K562 (cell line): ENCODE measurements at regions not wholly inside any gene's neighbourhood (a gene's known extent, or its start where the extent isn't known, plus 50 kb on each side); places are given as distances from the start of the nearest gene placed in this dataset.

ENCODE experiments used
- ATAC-seq: fragments of 200-7000 bp; cut with Tn5 transposase; 3 replicates; pipeline ENCODE4 v1.9.1; 2020; ENCODE audit warnings: moderate library complexity
- BruUV-seq: library from RNA; stranded (reverse); fragments of 400-500 nt; replicated peaks from 2 replicates; lab custom pipeline; 2021; lab: Mats Ljungman, UMichigan
- CTCF ChIA-PET: fragments of 300-600 bp; formaldehyde crosslinking; extraction: SDS; loops from one replicate; lab custom pipeline; 2021; ENCODE audit warnings: low intra/inter-chr PET ratio; lab: Yijun Ruan, JAX
- POLR2A ChIA-PET: fragments of 300-600, 350-650 bp; sonication (Branson Sonifier 250); formaldehyde crosslinking; extraction: SDS; loops from one replicate; lab custom pipeline; 2021; ENCODE audit warnings: antibody characterized with exemption, inconsistent platforms; lab: Yijun Ruan, JAX
- DNase-seq, 4 experiments: peaks; one replicate each; pipeline versions ENCODE4 v3.0.0 to v3.0.0-alpha.2; 2011 to 2018; ENCODE audit warnings: low spot score in 3 of 4, mixed read lengths in 3 of 4; ENCODE audit errors: extremely low read depth in 1 of 4
- FAIRE-seq: peaks from 2 replicates; lab custom pipeline; 2011; peaks lifted over from hg19 to GRCh38; lab: Jason Lieb, UNC
- H2AFZ ChIP-seq: 2 replicates; pipeline ENCODE4 v1.6.0; 2011; ENCODE audit warnings: low read depth, low read length, control low read depth, inconsistent platforms
- H3K27ac ChIP-seq: fragments of 200-600 bp; 3 replicates; pipeline ENCODE4 v1.8.0; 2011; ENCODE audit warnings: low read depth, mild to moderate bottlenecking, control low read depth, inconsistent platforms, low read length, moderate library complexity, mixed read lengths; ENCODE audit errors: extremely low read depth
- H3K27me3 ChIP-seq, 2 experiments: fragments of 300-600 bp in 1 of 2; 2 replicates in 1 of 2; 3 replicates in 1 of 2; pipeline versions ENCODE4 v1.6.0 to v1.8.0; 2011; ENCODE audit warnings: inconsistent platforms in 2 of 2, low read length in 2 of 2, mild to moderate bottlenecking in 1 of 2, mixed read lengths in 1 of 2, moderate library complexity in 1 of 2; ENCODE audit not compliant: control insufficient read depth in 2 of 2, insufficient read depth in 2 of 2
- H3K36me3 ChIP-seq: fragments of 300-600 bp; 3 replicates; pipeline ENCODE4 v1.8.0; 2011; ENCODE audit warnings: mild to moderate bottlenecking, low read length, inconsistent platforms; ENCODE audit not compliant: control insufficient read depth, insufficient read depth
- H3K4me1 ChIP-seq, 2 experiments: fragments of 200-600 bp in 1 of 2; replicated peaks in 1 of 2; 2 replicates in 1 of 2; 3 replicates in 1 of 2; pipeline versions ENCODE4 v1.5.1 to v1.8.0; 2011; ENCODE audit warnings: inconsistent platforms in 2 of 2, low read length in 2 of 2, mild to moderate bottlenecking in 1 of 2, mixed read lengths in 1 of 2, moderate library complexity in 1 of 2; ENCODE audit not compliant: control insufficient read depth in 2 of 2, insufficient read depth in 2 of 2
- H3K4me2 ChIP-seq: 2 replicates; pipeline ENCODE4 v1.6.1; 2011; ENCODE audit warnings: low read length, control low read depth, inconsistent platforms, mixed read lengths; ENCODE audit not compliant: insufficient read depth
- H3K4me3 ChIP-seq: fragments of 200-600 bp; sonication (generic), shearing (Covaris generic); 2 replicates; pipeline ENCODE4 v1.5.1; 2016; ENCODE audit warnings: control low read depth, inconsistent platforms
- H3K79me2 ChIP-seq: fragments of 200-600 bp; 3 replicates; pipeline ENCODE4 v1.8.0; 2011; ENCODE audit warnings: low read length, inconsistent platforms; ENCODE audit not compliant: control insufficient read depth, insufficient read depth
- H3K9ac ChIP-seq, 2 experiments: 2 replicates each; pipeline versions ENCODE4 v1.6.0 to v1.6.1; 2011; ENCODE audit warnings: low read depth in 2 of 2, low read length in 2 of 2, control low read depth in 1 of 2, inconsistent platforms in 1 of 2, mild to moderate bottlenecking in 1 of 2, mixed read lengths in 1 of 2; ENCODE audit not compliant: insufficient read depth in 1 of 2
- H3K9me1 ChIP-seq: one replicate; pipeline ENCODE4 v1.6.0; 2011; ENCODE audit warnings: inconsistent platforms, mild to moderate bottlenecking, low read length, moderate library complexity; ENCODE audit not compliant: control insufficient read depth, insufficient read depth
- H3K9me3 ChIP-seq: replicated peaks from 2 replicates; pipeline ENCODE4 v1.5.1; 2011; ENCODE audit warnings: low read depth, low read length, inconsistent platforms; ENCODE audit not compliant: control insufficient read depth, insufficient read depth
- H4K20me1 ChIP-seq: replicated peaks from 2 replicates; pipeline ENCODE4 v1.6.1; 2011; ENCODE audit warnings: low read length, inconsistent platforms, mixed read lengths; ENCODE audit not compliant: control insufficient read depth, insufficient read depth
- CHAMP1 ChIP-seq: fragments of 450-650 bp; IDR thresholded peaks from 2 replicates; pipeline ENCODE4 v1.6.1; 2016; ENCODE audit warnings: mild to moderate bottlenecking
- DIDO1 ChIP-seq: fragments of 450-650 bp; IDR thresholded peaks from 2 replicates; pipeline ENCODE4 v1.6.1; 2016; ENCODE audit warnings: low read depth, missing biosample characterization, missing genetic modification characterization
- E2F4 ChIP-seq: sonication (generic); formaldehyde crosslinking; IDR thresholded peaks from 2 replicates; pipeline ENCODE4 v1.8.0; 2022; ENCODE audit warnings: mild to moderate bottlenecking, low read depth, missing genetic modification reagents
- GABPB2 ChIP-seq: fragments of 250-450 bp; sonication (Bioruptor Pico); conservative IDR thresholded peaks from 2 replicates; pipeline ENCODE4 v1.5.1; 2021; ENCODE audit warnings: mild to moderate bottlenecking
- MEF2D ChIP-seq: conservative IDR thresholded peaks from 2 replicates; pipeline ENCODE4 v1.6.1; 2016; ENCODE audit warnings: low read depth, missing genetic modification characterization, missing compliant biosample characterization
- NCOA2 ChIP-seq, 2 experiments: fragments of 450-650 bp; IDR thresholded peaks; 2 replicates each; pipeline ENCODE4 v1.6.1; 2018; ENCODE audit warnings: mild to moderate bottlenecking in 2 of 2, moderate library complexity in 1 of 2; ENCODE audit not compliant: partially characterized antibody in 2 of 2
- SNIP1 ChIP-seq: fragments of 450-650 bp; IDR thresholded peaks from 2 replicates; pipeline ENCODE4 v1.7.1; 2017; ENCODE audit warnings: low read depth, mild to moderate bottlenecking
- ZNF146 ChIP-seq: IDR thresholded peaks from one replicate; pipeline ENCODE4 v1.6.1; 2018; ENCODE audit warnings: missing compliant biosample characterization; ENCODE audit not compliant: unreplicated experiment
- ZNF280A ChIP-seq: fragments of 450-650 bp; IDR thresholded peaks from 2 replicates; pipeline ENCODE4 v1.6.1; 2018; ENCODE audit warnings: mild to moderate bottlenecking, low read depth; ENCODE audit not compliant: partially characterized antibody
- ZNF449 ChIP-seq: fragments of 250-450 bp; sonication (Bioruptor Pico); IDR thresholded peaks from 2 replicates; pipeline ENCODE4 v1.8.0; 2022; ENCODE audit warnings: moderate library complexity, mild to moderate bottlenecking, inconsistent platforms
- ZNF778 ChIP-seq: fragments of 450-650 bp; formaldehyde crosslinking; IDR thresholded peaks from 2 replicates; pipeline ENCODE4 v1.4.0; 2020; ENCODE audit warnings: mild to moderate bottlenecking, moderate library complexity
- WGBS: fragments of 100-300 bp; shearing (Covaris generic); methylation state at CpG from one replicate; pipeline ENCODE4 v1.1.6; 2016; ENCODE audit warnings: low coverage, mixed read lengths; ENCODE audit not compliant: insufficient coverage; ENCODE audit errors: missing lambda C conversion rate; 5-methylcytosine and 5-hydroxymethylcytosine counted together
- in situ Hi-C: fragments of 300-500 bp; cut with MboI; formaldehyde crosslinking; loops from 4 replicates; pipeline ENCODE4 v1.15.0; 2018; ENCODE audit warnings: inconsistent platforms, mixed read lengths
- intact Hi-C: fragments of 100-400 bp; cut with micrococcal nuclease; formaldehyde crosslinking; loops from 2 replicates; pipeline ENCODE4 v1.14.2; 2022

GRCh38 chr2:147542351-147542750, 302.5 kb upstream of the ACVR2A start:
- Histone ChIP-seq H3K9ac (no peak overlapping the region), H3K9me3 (no peaks in the 10 kb centered on the region)
- 0% methylated on average over 3 of the region's 3 CpGs for WGBS
- ATAC-seq: no peak
- no TSS peak for BruUV-seq
- TF ChIP-seq NCOA2 (IDR thresholded peaks at IDR 0.05; ENCODE audit: partially characterized antibody in 2 of 2): no peak
- no peak for TF ChIP-seq MEF2D
- no peak for TF ChIP-seq SNIP1
- no peak for TF ChIP-seq E2F4 (CRISPR knock-in tag)
- TF ChIP-seq GABPB2: no peak
- TF ChIP-seq ZNF146 (CRISPR knock-in tag): no peak
- no peak for TF ChIP-seq ZNF449 (CRISPR knock-in tag)
- TF ChIP-seq DIDO1: no peak
- no peak for TF ChIP-seq ZNF778 (CRISPR knock-in tag)
- TF ChIP-seq ZNF280A: no peak
- no peak for TF ChIP-seq CHAMP1
- TF ChIP-seq, all 486 proteins: peak for 0
- in situ Hi-C loops (loop anchor here (25.0 kb wide), 1 partner anchor 370 kb away; no protein-coding TSS in a partner anchor), intact Hi-C loops (no loop called here)
- ChIA-PET POLR2A (no interaction called here), CTCF (no interaction called here)
- no peak for FAIRE-seq
- no peak overlapping the region for H3K27ac ChIP-seq
- no peaks in the 10 kb centered on the region for H3K4me1 ChIP-seq
- H2AFZ ChIP-seq: no peak overlapping the region
- no peak overlapping the region for H3K4me3 ChIP-seq
- no peaks in the 10 kb centered on the region for H4K20me1 ChIP-seq
- H3K9me1 ChIP-seq: no peaks in the 10 kb centered on the region
- DNase-seq: no peak
- H3K27me3 ChIP-seq: no peaks in the 10 kb centered on the region
- H3K4me2 ChIP-seq: no peak overlapping the region
- H3K79me2 ChIP-seq: no peaks in the 10 kb centered on the region
- H3K36me3 ChIP-seq: no peaks in the 10 kb centered on the region
